Right lobe of liver (tissue), 6 donors: ENCODE measurements at regions not wholly inside any gene's neighbourhood (a gene's known extent, or its start where the extent isn't known, plus 50 kb on each side); places are given as distances from the start of the nearest gene placed in this dataset.

Experiments used
- ATAC-seq, 4 donors: fragments of 200-7000 bp; cut with Tn5 transposase; one replicate each; pipeline ENCODE4 v1.9.1; 2020; ENCODE audit warnings: mild to moderate bottlenecking in 4 of 4, moderate library complexity in 4 of 4
- DNase-seq, 3 donors: peaks; one replicate each; pipeline ENCODE4 v3.0.0-alpha.2; 2020
- H3K27ac ChIP-seq, 3 donors: fragments of 200-600 bp; one replicate each; pipeline ENCODE4 v1.8.0; 2022
- H3K27me3 ChIP-seq, 2 donors: fragments of 200-600 bp; one replicate each; pipeline ENCODE4 v1.8.0; 2022
- H3K36me3 ChIP-seq, 4 donors: fragments of 200-600 bp; sonication (generic) in 1 of 4; one replicate each; pipeline versions ENCODE4 v1.5.1 to v1.8.0; 2017 to 2022; ENCODE audit warnings: control low read depth in 1 of 4
- H3K4me1 ChIP-seq, 4 donors: fragments of 200-600 bp; sonication (generic) in 1 of 4; one replicate each; pipeline versions ENCODE4 v1.5.1 to v1.8.0; 2017 to 2022; ENCODE audit warnings: control low read depth in 1 of 4
- H3K4me3 ChIP-seq, 3 donors: fragments of 200-600 bp; one replicate each; pipeline ENCODE4 v1.8.0; 2022
- H3K9me3 ChIP-seq, 4 donors: fragments of 200-600 bp; sonication (generic) in 1 of 4; one replicate each; pipeline versions ENCODE4 v1.5.1 to v1.8.0; 2017 to 2022; ENCODE audit warnings: control low read depth in 1 of 4
- POLR2A ChIP-seq: fragments of 450-650 bp; IDR thresholded peaks from one replicate; pipeline ENCODE4 v1.6.1; 2017; ENCODE audit warnings: antibody characterized with exemption, mild to moderate bottlenecking
- WGBS: methylation state at CpG from one replicate; pipeline ENCODE4 v1.1.6; 2018; ENCODE audit warnings: low coverage, low lambda C conversion rate; ENCODE audit not compliant: insufficient coverage; ENCODE audit errors: missing lambda C conversion rate; 5-methylcytosine and 5-hydroxymethylcytosine counted together
- intact Hi-C, 2 donors: fragments of 100-400 bp; cut with DNase I; formaldehyde crosslinking; loops; one replicate each; pipeline versions ENCODE4 v1.11.2 to v1.14.1; 2022
- TF ChIP-seq, protein P1 (sequence below), 4 donors: fragments of 200-600 bp in 3 of 4; fragments of 450-650 bp in 1 of 4; IDR thresholded peaks; one replicate each; pipeline versions ENCODE4 v1.5.1 to v1.8.0; 2016 to 2022; ENCODE audit warnings: antibody characterized with exemption in 4 of 4, mild to moderate bottlenecking in 2 of 4
- donor health status: DM: no; HTN: yes; CAD: no.
- donor health status: DM: no; HTN: no; CAD: no.
- donor health status: DM: no; HTN: no; CAD: no.
- donor health status: DM: no; HTN: yes; CAD: no.
- donor health status: DM: no; HTN: yes; CAD: no.

- WGBS: 17% methylated on average over 3 of the region's 3 CpGs
- peak overlapping the region in 2 of 3 donors; percentile 8 to 12 for H3K4me3 ChIP-seq
- no peaks in the 10 kb centered on the region for H3K27me3 ChIP-seq
- intact Hi-C loops: no loop called here
- no peaks in the 10 kb centered on the region for H3K36me3 ChIP-seq
- no peak for TF ChIP-seq POLR2A
- TF ChIP-seq, protein P1, sequence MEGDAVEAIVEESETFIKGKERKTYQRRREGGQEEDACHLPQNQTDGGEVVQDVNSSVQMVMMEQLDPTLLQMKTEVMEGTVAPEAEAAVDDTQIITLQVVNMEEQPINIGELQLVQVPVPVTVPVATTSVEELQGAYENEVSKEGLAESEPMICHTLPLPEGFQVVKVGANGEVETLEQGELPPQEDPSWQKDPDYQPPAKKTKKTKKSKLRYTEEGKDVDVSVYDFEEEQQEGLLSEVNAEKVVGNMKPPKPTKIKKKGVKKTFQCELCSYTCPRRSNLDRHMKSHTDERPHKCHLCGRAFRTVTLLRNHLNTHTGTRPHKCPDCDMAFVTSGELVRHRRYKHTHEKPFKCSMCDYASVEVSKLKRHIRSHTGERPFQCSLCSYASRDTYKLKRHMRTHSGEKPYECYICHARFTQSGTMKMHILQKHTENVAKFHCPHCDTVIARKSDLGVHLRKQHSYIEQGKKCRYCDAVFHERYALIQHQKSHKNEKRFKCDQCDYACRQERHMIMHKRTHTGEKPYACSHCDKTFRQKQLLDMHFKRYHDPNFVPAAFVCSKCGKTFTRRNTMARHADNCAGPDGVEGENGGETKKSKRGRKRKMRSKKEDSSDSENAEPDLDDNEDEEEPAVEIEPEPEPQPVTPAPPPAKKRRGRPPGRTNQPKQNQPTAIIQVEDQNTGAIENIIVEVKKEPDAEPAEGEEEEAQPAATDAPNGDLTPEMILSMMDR (IDR thresholded peaks at IDR 0.05): no peak
- H3K9me3 ChIP-seq: no peaks in the 10 kb centered on the region
- H3K4me1 ChIP-seq: no peaks in the 10 kb centered on the region
- DNase-seq (no peak), ATAC-seq (peak; percentile 58 to 91 (median 64))
- peak overlapping the region in 2 of 3 donors; percentile 0 to 26 for H3K27ac ChIP-seq
These were observed 53.4 kb upstream of the PRKACB start for GRCh38 chr1:84090447-84091245.

DNA sequence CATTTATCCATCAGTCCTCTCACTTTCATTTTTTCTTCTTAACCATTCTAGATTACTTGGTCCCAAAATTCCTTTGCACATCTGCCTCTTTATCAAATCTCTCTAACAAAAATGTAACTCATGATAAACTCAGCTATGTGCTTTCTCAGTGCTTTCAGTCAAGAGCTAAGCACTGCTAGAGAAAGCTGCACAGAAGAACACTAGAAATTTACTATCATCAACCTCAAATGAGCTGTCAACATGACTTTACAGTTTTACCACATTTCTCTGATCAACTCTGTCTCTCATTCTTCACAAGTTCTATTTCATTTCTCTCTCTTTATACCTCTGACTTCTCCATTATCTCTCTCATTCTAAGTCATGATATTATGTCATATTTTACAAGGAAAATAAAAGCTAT, 54.2 kb upstream of the PRKACB start:
- H3K27ac ChIP-seq: no peak overlapping the region
- no peaks in the 10 kb centered on the region for H3K36me3 ChIP-seq
- ATAC-seq (no peak), DNase-seq (no peak)
- H3K4me3 ChIP-seq: no peak overlapping the region
- no peaks in the 10 kb centered on the region for H3K9me3 ChIP-seq
- no peak for TF ChIP-seq POLR2A
- TF ChIP-seq, protein P1 (IDR thresholded peaks at IDR 0.05): no peak
- intact Hi-C loops: no loop called here
- no peaks in the 10 kb centered on the region for H3K27me3 ChIP-seq
- no peaks in the 10 kb centered on the region for H3K4me1 ChIP-seq

DNA sequence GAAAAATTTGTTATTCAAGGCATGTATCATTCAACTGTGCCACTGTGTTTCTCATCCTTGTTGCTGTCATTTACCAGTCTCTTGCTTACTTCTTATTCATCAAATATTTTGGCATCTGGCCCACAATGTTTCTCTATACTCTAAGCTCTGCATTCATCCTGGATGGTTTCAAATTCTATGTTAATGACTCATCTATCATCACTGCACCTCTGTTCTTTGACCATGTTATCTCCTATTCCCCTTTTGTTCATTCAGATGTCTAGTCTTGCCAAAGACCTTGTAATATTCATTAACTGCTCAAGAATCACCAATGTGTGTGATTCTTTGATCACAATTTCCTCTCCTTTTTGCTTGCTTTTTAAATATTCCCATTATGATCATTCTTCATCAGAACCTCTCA, 54.6 kb upstream of the PRKACB start:
- no peak for DNase-seq
- no peak overlapping the region for H3K27ac ChIP-seq
- no peaks in the 10 kb centered on the region for H3K9me3 ChIP-seq
- H3K4me1 ChIP-seq: no peaks in the 10 kb centered on the region
- ATAC-seq: no peak
- intact Hi-C loops: no loop called here
- no peaks in the 10 kb centered on the region for H3K27me3 ChIP-seq
- no peak overlapping the region for H3K4me3 ChIP-seq
- no peaks in the 10 kb centered on the region for H3K36me3 ChIP-seq
- TF ChIP-seq, protein P1 (IDR thresholded peaks at IDR 0.05): no peak
- TF ChIP-seq POLR2A: no peak

DNA sequence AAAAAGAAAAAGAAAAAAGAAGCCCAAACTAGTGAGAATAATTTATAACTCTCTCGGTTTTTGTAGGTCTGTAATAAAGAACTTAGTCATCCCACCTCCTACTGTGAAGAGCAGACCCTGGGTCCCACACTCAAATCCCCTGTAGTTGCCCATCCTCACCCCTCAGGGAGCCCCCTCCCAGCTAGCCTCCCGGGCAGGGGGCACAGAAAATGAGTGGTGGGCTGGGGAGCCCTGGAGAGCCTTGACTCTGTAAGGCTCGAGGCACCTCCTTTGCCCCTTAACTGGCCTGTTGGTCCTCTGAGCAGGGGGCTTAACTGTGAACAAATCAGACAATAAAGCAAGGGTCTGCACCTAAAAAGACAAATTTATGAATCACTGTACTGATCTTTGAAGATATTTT, 57.5 kb upstream of the PRKACB start:
- Histone ChIP-seq H3K36me3 (no peaks in the 10 kb centered on the region), H3K4me1 (no peaks in the 10 kb centered on the region), H3K9me3 (no peaks in the 10 kb centered on the region), H3K27ac (no peak overlapping the region), H3K4me3 (no peak overlapping the region), H3K27me3 (no peaks in the 10 kb centered on the region)
- no peak for ATAC-seq
- no peak for DNase-seq
- TF ChIP-seq, protein P1 (IDR thresholded peaks at IDR 0.05): no peak
- TF ChIP-seq POLR2A: no peak
- intact Hi-C loops: no loop called here
- WGBS: 78% methylated on average over 1 of the region's 3 CpGs

GRCh38 chr1:84086189-84086588, 57.9 kb upstream of the PRKACB start:
- Histone ChIP-seq H3K9me3 (no peaks in the 10 kb centered on the region), H3K4me1 (no peaks in the 10 kb centered on the region), H3K4me3 (no peak overlapping the region), H3K36me3 (no peaks in the 10 kb centered on the region), H3K27ac (no peak overlapping the region), H3K27me3 (no peaks in the 10 kb centered on the region)
- DNase-seq: peak in 1 of 3 donors; percentile 40
- 97% methylated on average over 3 of the region's 5 CpGs for WGBS
- intact Hi-C loops: no loop called here
- no peak for ATAC-seq
- no peak for TF ChIP-seq POLR2A
- TF ChIP-seq, protein P1 (IDR thresholded peaks at IDR 0.05): no peak
